HEK293 (cell line): ENCODE measurements at regions not wholly inside any gene's neighbourhood (a gene's known extent, or its start where the extent isn't known, plus 50 kb on each side); places are given as distances from the start of the nearest gene placed in this dataset.
"Not testable (repeated sequence)": the region's sequence is repeated elsewhere in the genome, so short reads cannot be mapped to it uniquely, and the experiment has no call there.

Source experiments
- CTCF ChIA-PET: fragments of 350-600 bp; formaldehyde crosslinking; extraction: SDS; loops from one replicate; lab custom pipeline; 2021; ENCODE audit warnings: antibody characterized with exemption; lab: Yijun Ruan, JAX
- POLR2A ChIA-PET: fragments of 300-600 bp; formaldehyde crosslinking; extraction: SDS; loops from one replicate; lab custom pipeline; 2020; ENCODE audit warnings: antibody characterized with exemption, inconsistent platforms; lab: Yijun Ruan, JAX
- H3K27ac ChIP-seq: fragments of 200-500 bp; sonication (Bioruptor generic); 2 replicates; pipeline ENCODE4 v1.5.1; 2014; ENCODE audit warnings: low read depth, low read length, control low read depth, inconsistent platforms; ENCODE audit errors: extremely low read depth
- H3K36me3 ChIP-seq, 2 experiments: fragments of 200-500 bp in 1 of 2; sonication (Bioruptor generic) in 1 of 2; 1 replicate in 1 of 2; 2 replicates in 1 of 2; pipeline ENCODE4 v1.5.1; 2014 to 2017; ENCODE audit warnings: inconsistent platforms in 2 of 2, low read length in 2 of 2; ENCODE audit not compliant: control insufficient read depth in 2 of 2, insufficient read depth in 1 of 2
- H3K4me1 ChIP-seq: fragments of 200-500 bp; sonication (Bioruptor generic); 2 replicates; pipeline ENCODE4 v1.5.1; 2014; ENCODE audit warnings: mild to moderate bottlenecking, low read length, inconsistent platforms; ENCODE audit not compliant: control insufficient read depth, insufficient read depth
- H3K4me3 ChIP-seq: 2 replicates; pipeline ENCODE4 v1.5.1; 2011; ENCODE audit warnings: low read depth, mild to moderate bottlenecking, control low read depth, low read length, moderate library complexity
- H3K9me3 ChIP-seq: fragments of 200-500 bp; sonication (Bioruptor generic); 2 replicates; pipeline ENCODE4 v1.5.1; 2014; ENCODE audit warnings: low read depth, low read length, inconsistent platforms; ENCODE audit not compliant: control insufficient read depth, insufficient read depth
- CTCF ChIP-seq: fragments of 450-650 bp; formaldehyde crosslinking; IDR thresholded peaks from 2 replicates; pipeline ENCODE4 v1.5.1; 2016; ENCODE audit warnings: missing biosample characterization, missing genetic modification characterization
- HOXC10 ChIP-seq: sonication (generic); formaldehyde crosslinking; IDR thresholded peaks from 2 replicates; pipeline ENCODE4 v1.8.1; 2023; ENCODE audit warnings: mild to moderate bottlenecking, missing genetic modification reagents
- IKZF3 ChIP-seq: fragments of 450-650 bp; IDR thresholded peaks from 2 replicates; pipeline ENCODE4 v1.5.0; 2018; ENCODE audit warnings: missing biosample characterization, mild to moderate bottlenecking, missing genetic modification characterization, moderate library complexity
- SP2 ChIP-seq: fragments of 450-650 bp; formaldehyde crosslinking; IDR thresholded peaks from 2 replicates; pipeline ENCODE4 v1.5.1; 2016; ENCODE audit warnings: missing biosample characterization, missing genetic modification characterization
- TRIM28 ChIP-seq: IDR thresholded peaks from 2 replicates; pipeline ENCODE4 v1.6.1; 2011; ENCODE audit warnings: low read length, control low read depth, borderline replicate concordance
- ZBTB17 ChIP-seq: fragments of 450-650 bp; formaldehyde crosslinking; IDR thresholded peaks from 2 replicates; pipeline ENCODE4 v1.5.1; 2016; ENCODE audit warnings: missing biosample characterization, missing genetic modification characterization
- ZBTB8A ChIP-seq: fragments of 450-650 bp; formaldehyde crosslinking; IDR thresholded peaks from 2 replicates; pipeline ENCODE4 v1.5.1; 2016; ENCODE audit warnings: missing biosample characterization, missing genetic modification characterization
- ZFP3 ChIP-seq: fragments of 450-650 bp; formaldehyde crosslinking; IDR thresholded peaks from 2 replicates; pipeline ENCODE4 v1.5.1; 2016; ENCODE audit warnings: low read depth, missing biosample characterization, missing genetic modification characterization
- ZNF157 ChIP-seq: fragments of 450-650 bp; formaldehyde crosslinking; IDR thresholded peaks from 2 replicates; pipeline ENCODE4 v1.5.1; 2016; ENCODE audit warnings: missing biosample characterization, missing genetic modification characterization
- ZNF169 ChIP-seq: fragments of 450-650 bp; formaldehyde crosslinking; IDR thresholded peaks from 2 replicates; pipeline ENCODE4 v1.5.1; 2016; ENCODE audit warnings: missing biosample characterization, missing genetic modification characterization
- ZNF18 ChIP-seq: fragments of 450-650 bp; formaldehyde crosslinking; IDR thresholded peaks from 2 replicates; pipeline ENCODE4 v1.5.1; 2016; ENCODE audit warnings: missing biosample characterization, missing genetic modification characterization
- ZNF202 ChIP-seq: fragments of 450-650 bp; formaldehyde crosslinking; IDR thresholded peaks from 2 replicates; pipeline ENCODE4 v1.5.1; 2016; ENCODE audit warnings: missing biosample characterization, missing genetic modification characterization, borderline replicate concordance
- ZNF223 ChIP-seq: fragments of 450-650 bp; formaldehyde crosslinking; IDR thresholded peaks from 2 replicates; pipeline ENCODE4 v1.5.1; 2016; ENCODE audit warnings: missing biosample characterization, missing genetic modification characterization
- ZNF274 ChIP-seq, 2 experiments: fragments of 200-500 bp in 1 of 2; fragments of 450-650 bp in 1 of 2; sonication (Bioruptor generic) in 1 of 2; formaldehyde crosslinking in 1 of 2; IDR thresholded peaks; 2 replicates each; pipeline versions ENCODE4 v1.5.1 to v1.6.1; 2014 to 2016; ENCODE audit warnings: borderline replicate concordance in 1 of 2, inconsistent platforms in 1 of 2, low read length in 1 of 2, missing biosample characterization in 1 of 2, missing genetic modification characterization in 1 of 2
- ZNF335 ChIP-seq: fragments of 450-650 bp; formaldehyde crosslinking; conservative IDR thresholded peaks from 2 replicates; pipeline ENCODE4 v1.5.1; 2016; ENCODE audit warnings: missing biosample characterization, missing genetic modification characterization
- ZNF416 ChIP-seq: fragments of 450-650 bp; formaldehyde crosslinking; IDR thresholded peaks from 2 replicates; pipeline ENCODE4 v1.5.1; 2016; ENCODE audit warnings: missing biosample characterization, missing genetic modification characterization
- ZNF561 ChIP-seq: fragments of 450-650 bp; IDR thresholded peaks from 2 replicates; pipeline ENCODE4 v1.5.1; 2018; ENCODE audit warnings: missing biosample characterization, missing genetic modification characterization, borderline replicate concordance
- ZNF639 ChIP-seq: fragments of 450-650 bp; formaldehyde crosslinking; IDR thresholded peaks from 2 replicates; pipeline ENCODE4 v1.5.1; 2016; ENCODE audit warnings: missing biosample characterization, missing genetic modification characterization
- ZNF654 ChIP-seq: fragments of 450-650 bp; formaldehyde crosslinking; IDR thresholded peaks from 2 replicates; pipeline ENCODE4 v1.5.1; 2016; ENCODE audit warnings: low read depth, missing biosample characterization, missing genetic modification characterization
- ZNF692 ChIP-seq: fragments of 450-650 bp; formaldehyde crosslinking; IDR thresholded peaks from 2 replicates; pipeline ENCODE4 v1.5.1; 2016; ENCODE audit warnings: missing biosample characterization, missing genetic modification characterization
- ZSCAN5A ChIP-seq: fragments of 450-650 bp; formaldehyde crosslinking; IDR thresholded peaks from 2 replicates; pipeline ENCODE4 v1.5.1; 2016; ENCODE audit warnings: missing biosample characterization, missing genetic modification characterization

GRCh38 chr1:157377280-157377713 is 175.0 kb downstream of the FCRL5 start:
- CTCF ChIA-PET = interaction anchor here (0.6 to 2.6 kb wide), 15 partner anchors 14 to 731 kb away, joined by 3 to 12 read pairs (median 3); no protein-coding TSS in a partner anchor
- TF ChIP-seq ZNF654 = peak; percentile 53
- peak; percentile 39; the same call in 1 of the 2 replicates for TF ChIP-seq CTCF (tag by site-specific recombination)
- TF ChIP-seq IKZF3 (tag by site-specific recombination) = 0 out of 2 replicates have a peak, but pooled peaks have one; percentile 43
- TF ChIP-seq, all 188 proteins: peak for 3; not testable (repeated sequence) for 185
- POLR2A ChIA-PET, H3K9me3 ChIP-seq, H3K4me3 ChIP-seq, H3K4me1 ChIP-seq, H3K36me3 ChIP-seq, H3K27ac ChIP-seq: not testable (repeated sequence)

GRCh38 chr1:157376681-157377080 is 175.6 kb downstream of the FCRL5 start:
- H3K4me3 ChIP-seq = no peak overlapping the region
- POLR2A ChIA-PET = no interaction called here
- CTCF ChIA-PET = interaction anchor here (0.6 to 2.6 kb wide), 9 partner anchors 14 to 731 kb away, joined by 3 to 12 read pairs (median 4); no protein-coding TSS in a partner anchor
- TF ChIP-seq ZNF692 (no peak), ZNF18 (tag by site-specific recombination) (no peak), ZNF335 (tag by site-specific recombination) (no peak), ZBTB8A (no peak)
- no peaks in the 10 kb centered on the region; the same call in 1 of the 2 replicates for H3K4me1 ChIP-seq
- no peaks in the 10 kb centered on the region for H3K36me3 ChIP-seq
- no peak overlapping the region for H3K27ac ChIP-seq
- no peaks in the 10 kb centered on the region for H3K9me3 ChIP-seq

- H3K9me3 ChIP-seq, POLR2A ChIA-PET, H3K36me3 ChIP-seq, H3K4me1 ChIP-seq, H3K4me3 ChIP-seq, H3K27ac ChIP-seq: not testable (repeated sequence)
- CTCF ChIA-PET = interaction anchor here (0.6 to 4.1 kb wide), 7 partner anchors 9 to 579 kb away, joined by 3 to 16 read pairs (median 5); partner anchors contain the start of gene FCRL4
These were observed 180.0 kb downstream of the FCRL5 start for GRCh38 chr1:157372311-157372710.

- Histone ChIP-seq H3K4me1 (no peaks in the 10 kb centered on the region), H3K36me3 (no peaks in the 10 kb centered on the region), H3K9me3 (no peaks in the 10 kb centered on the region), H3K27ac (no peak overlapping the region), H3K4me3 (no peak overlapping the region)
- ChIA-PET POLR2A (no interaction called here), CTCF (interaction anchor here (0.6 to 4.1 kb wide), 7 partner anchors 9 to 579 kb away, joined by 3 to 16 read pairs (median 5); partner anchors contain the start of gene FCRL4)
- TF ChIP-seq TRIM28 (no peak), ZNF223 (tag by site-specific recombination) (no peak), ZNF157 (tag by site-specific recombination) (no peak), ZSCAN5A (tag by site-specific recombination) (no peak), ZNF561 (tag by site-specific recombination) (no peak), ZNF169 (tag by site-specific recombination) (no peak), ZNF639 (tag by site-specific recombination) (no peak), ZNF202 (tag by site-specific recombination) (no peak), SP2 (no peak), ZNF416 (no peak), HOXC10 (no peak), ZFP3 (tag by site-specific recombination) (no peak), ZNF274 (IDR thresholded peaks at IDR 0.05; ENCODE audit: low read length) (no peak), ZNF274 (tag by site-specific recombination; IDR thresholded peaks at IDR 0.05; ENCODE audit: borderline replicate concordance) (no peak), ZBTB17 (tag by site-specific recombination) (no peak)
These were observed 180.5 kb downstream of the FCRL5 start for GRCh38 chr1:157371826-157372225.
